ENCODE measurements at regions not wholly inside any gene's neighbourhood (a gene's known extent, or its start where the extent isn't known, plus 50 kb on each side); places are given as distances from the start of the nearest gene placed in this dataset.

DNA sequence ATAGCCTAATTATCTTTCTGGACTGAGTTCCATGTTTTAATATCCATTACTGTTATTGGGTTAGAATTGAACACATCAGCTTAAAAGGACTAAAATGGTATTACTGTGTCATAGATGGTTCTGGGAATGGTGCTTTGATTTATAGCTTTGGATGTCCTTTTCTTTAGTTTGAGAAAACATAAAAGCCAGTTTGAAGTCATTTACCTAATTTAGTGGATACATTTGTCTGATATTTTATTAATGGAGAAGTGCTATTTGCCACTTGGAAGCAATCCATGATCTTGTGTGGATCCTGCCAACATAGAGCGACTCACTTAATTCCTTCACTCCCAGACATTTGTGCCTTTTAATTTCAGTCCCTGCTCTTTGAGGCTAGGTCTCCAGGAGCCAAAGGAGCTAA, 212.4 kb upstream of the PACRGL start:
- no peaks in the 10 kb centered on the region for H3F3A ChIP-seq (replicated peaks; ENCODE audit: low read depth)
- no peaks in the 10 kb centered on the region for H3K4me1 ChIP-seq (ENCODE audit: insufficient read depth)
- H4K20me1 ChIP-seq (replicated peaks; ENCODE audit: insufficient read depth) = no peaks in the 10 kb centered on the region
- H3K4me3 ChIP-seq = no peak overlapping the region
- DNase-seq (ENCODE audit: low spot score) (no peak), ATAC-seq (no peak)
- Mint-ChIP-seq H3K27me3 (ENCODE audit: insufficient read depth, low read depth, poor library complexity) (no peaks in the 10 kb centered on the region), H3K36me3 (ENCODE audit: low read depth) (no peaks in the 10 kb centered on the region), H3K27ac (no peak overlapping the region), H3K4me1 (no peaks in the 10 kb centered on the region), H3K9me3 (no peaks in the 10 kb centered on the region), H3K4me3 (no peak overlapping the region)
- no peak overlapping the region for H2AFZ ChIP-seq
- no peak overlapping the region for H3K27ac ChIP-seq (ENCODE audit: low read depth)
- no peaks in the 10 kb centered on the region for H3K79me2 ChIP-seq (replicated peaks; ENCODE audit: insufficient read depth)
- H3K36me3 ChIP-seq (ENCODE audit: insufficient read depth) = no peaks in the 10 kb centered on the region
- H3K4me2 ChIP-seq = no peak overlapping the region
- H3K9me2 ChIP-seq (ENCODE audit: insufficient read depth) = no peaks in the 10 kb centered on the region
- no peaks in the 10 kb centered on the region for H3K27me3 ChIP-seq (ENCODE audit: insufficient read depth)
- no peak for TF ChIP-seq POLR2AphosphoS5 (IDR thresholded peaks at IDR 0.05; ENCODE audit: low read depth)
- TF ChIP-seq ETS1 (IDR thresholded peaks at IDR 0.05) = no peak
- no peak for TF ChIP-seq ZNF331 (CRISPR knock-in tag; IDR thresholded peaks at IDR 0.05; ENCODE audit: low read depth)
- TF ChIP-seq CREB1 (CRISPR knock-in tag; IDR thresholded peaks at IDR 0.05; ENCODE audit: low read depth) = no peak
- TF ChIP-seq NANOG (IDR thresholded peaks at IDR 0.05; ENCODE audit: borderline replicate concordance) = no peak
- no peak for TF ChIP-seq EZH2 (IDR thresholded peaks at IDR 0.05; ENCODE audit: low read depth, unreplicated experiment)
- TF ChIP-seq, protein P1, sequence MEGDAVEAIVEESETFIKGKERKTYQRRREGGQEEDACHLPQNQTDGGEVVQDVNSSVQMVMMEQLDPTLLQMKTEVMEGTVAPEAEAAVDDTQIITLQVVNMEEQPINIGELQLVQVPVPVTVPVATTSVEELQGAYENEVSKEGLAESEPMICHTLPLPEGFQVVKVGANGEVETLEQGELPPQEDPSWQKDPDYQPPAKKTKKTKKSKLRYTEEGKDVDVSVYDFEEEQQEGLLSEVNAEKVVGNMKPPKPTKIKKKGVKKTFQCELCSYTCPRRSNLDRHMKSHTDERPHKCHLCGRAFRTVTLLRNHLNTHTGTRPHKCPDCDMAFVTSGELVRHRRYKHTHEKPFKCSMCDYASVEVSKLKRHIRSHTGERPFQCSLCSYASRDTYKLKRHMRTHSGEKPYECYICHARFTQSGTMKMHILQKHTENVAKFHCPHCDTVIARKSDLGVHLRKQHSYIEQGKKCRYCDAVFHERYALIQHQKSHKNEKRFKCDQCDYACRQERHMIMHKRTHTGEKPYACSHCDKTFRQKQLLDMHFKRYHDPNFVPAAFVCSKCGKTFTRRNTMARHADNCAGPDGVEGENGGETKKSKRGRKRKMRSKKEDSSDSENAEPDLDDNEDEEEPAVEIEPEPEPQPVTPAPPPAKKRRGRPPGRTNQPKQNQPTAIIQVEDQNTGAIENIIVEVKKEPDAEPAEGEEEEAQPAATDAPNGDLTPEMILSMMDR (conservative IDR thresholded peaks at IDR 0.05; ENCODE audit: low read depth in 2 of 2) = no peak
- no peak for TF ChIP-seq EZH2phosphoT487 (IDR thresholded peaks at IDR 0.05; ENCODE audit: unreplicated experiment)
- no peak for TF ChIP-seq STAT1 (IDR thresholded peaks at IDR 0.05; ENCODE audit: unreplicated experiment)
- TF ChIP-seq ZNF114 (CRISPR knock-in tag; IDR thresholded peaks at IDR 0.05) = no peak
- TF ChIP-seq ZNF462 (CRISPR knock-in tag; IDR thresholded peaks at IDR 0.05) = no peak
- TF ChIP-seq, protein P2, sequence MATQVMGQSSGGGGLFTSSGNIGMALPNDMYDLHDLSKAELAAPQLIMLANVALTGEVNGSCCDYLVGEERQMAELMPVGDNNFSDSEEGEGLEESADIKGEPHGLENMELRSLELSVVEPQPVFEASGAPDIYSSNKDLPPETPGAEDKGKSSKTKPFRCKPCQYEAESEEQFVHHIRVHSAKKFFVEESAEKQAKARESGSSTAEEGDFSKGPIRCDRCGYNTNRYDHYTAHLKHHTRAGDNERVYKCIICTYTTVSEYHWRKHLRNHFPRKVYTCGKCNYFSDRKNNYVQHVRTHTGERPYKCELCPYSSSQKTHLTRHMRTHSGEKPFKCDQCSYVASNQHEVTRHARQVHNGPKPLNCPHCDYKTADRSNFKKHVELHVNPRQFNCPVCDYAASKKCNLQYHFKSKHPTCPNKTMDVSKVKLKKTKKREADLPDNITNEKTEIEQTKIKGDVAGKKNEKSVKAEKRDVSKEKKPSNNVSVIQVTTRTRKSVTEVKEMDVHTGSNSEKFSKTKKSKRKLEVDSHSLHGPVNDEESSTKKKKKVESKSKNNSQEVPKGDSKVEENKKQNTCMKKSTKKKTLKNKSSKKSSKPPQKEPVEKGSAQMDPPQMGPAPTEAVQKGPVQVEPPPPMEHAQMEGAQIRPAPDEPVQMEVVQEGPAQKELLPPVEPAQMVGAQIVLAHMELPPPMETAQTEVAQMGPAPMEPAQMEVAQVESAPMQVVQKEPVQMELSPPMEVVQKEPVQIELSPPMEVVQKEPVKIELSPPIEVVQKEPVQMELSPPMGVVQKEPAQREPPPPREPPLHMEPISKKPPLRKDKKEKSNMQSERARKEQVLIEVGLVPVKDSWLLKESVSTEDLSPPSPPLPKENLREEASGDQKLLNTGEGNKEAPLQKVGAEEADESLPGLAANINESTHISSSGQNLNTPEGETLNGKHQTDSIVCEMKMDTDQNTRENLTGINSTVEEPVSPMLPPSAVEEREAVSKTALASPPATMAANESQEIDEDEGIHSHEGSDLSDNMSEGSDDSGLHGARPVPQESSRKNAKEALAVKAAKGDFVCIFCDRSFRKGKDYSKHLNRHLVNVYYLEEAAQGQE (IDR thresholded peaks at IDR 0.05; ENCODE audit: unreplicated experiment) = no peak
- TF ChIP-seq JUNB (IDR thresholded peaks at IDR 0.05; ENCODE audit: unreplicated experiment) = no peak

Measured in GM23338 (cell line).